ENCODE measurements at regions not wholly inside any gene's neighbourhood (a gene's known extent, or its start where the extent isn't known, plus 50 kb on each side); places are given as distances from the start of the nearest gene placed in this dataset.

DNA sequence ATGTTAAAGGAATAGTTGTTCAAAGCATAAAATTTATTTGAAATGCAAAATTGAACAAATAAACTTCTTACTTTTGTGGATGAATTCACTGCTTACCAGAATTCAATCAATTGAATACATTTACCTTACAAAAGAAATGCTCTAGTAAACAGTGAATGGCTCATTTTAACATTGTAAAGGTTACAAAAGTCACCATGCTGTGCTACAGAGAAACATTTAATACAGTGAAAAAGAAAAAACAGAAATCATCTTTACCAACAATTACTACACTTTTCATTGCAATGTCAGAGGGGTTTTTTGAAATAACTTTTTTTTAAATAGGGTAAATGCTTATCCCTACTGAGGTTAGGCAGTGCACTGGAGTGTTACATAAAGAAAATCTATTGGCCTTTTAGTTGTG, 853.0 kb downstream of the NCAM2 start:
- Histone ChIP-seq H3K27me3 (ENCODE audit: control insufficient read depth, insufficient read depth, low read length) (no peaks in the 10 kb centered on the region), H3K36me3 (ENCODE audit: control insufficient read depth, insufficient read depth, low read length) (no peaks in the 10 kb centered on the region), H3K9me3 (ENCODE audit: control insufficient read depth, insufficient read depth, low read depth, low read length) (no peaks in the 10 kb centered on the region), H3K4me3 (ENCODE audit: low read depth in 2 of 2, low read length in 2 of 2) (no peak overlapping the region), H3K4me1 (ENCODE audit: control insufficient read depth, insufficient read depth, low read length) (no peaks in the 10 kb centered on the region), H3K27ac (ENCODE audit: low read length) (no peak overlapping the region)
- no TSS peak for BruUV-seq (replicated peaks)
- DNase-seq (ENCODE audit: low read depth, low spot score) (no peak), ATAC-seq (no peak)
- POLR2A ChIA-PET, result no interaction called here
- CTCF ChIA-PET, result no interaction called here
- TF ChIP-seq, protein P1, sequence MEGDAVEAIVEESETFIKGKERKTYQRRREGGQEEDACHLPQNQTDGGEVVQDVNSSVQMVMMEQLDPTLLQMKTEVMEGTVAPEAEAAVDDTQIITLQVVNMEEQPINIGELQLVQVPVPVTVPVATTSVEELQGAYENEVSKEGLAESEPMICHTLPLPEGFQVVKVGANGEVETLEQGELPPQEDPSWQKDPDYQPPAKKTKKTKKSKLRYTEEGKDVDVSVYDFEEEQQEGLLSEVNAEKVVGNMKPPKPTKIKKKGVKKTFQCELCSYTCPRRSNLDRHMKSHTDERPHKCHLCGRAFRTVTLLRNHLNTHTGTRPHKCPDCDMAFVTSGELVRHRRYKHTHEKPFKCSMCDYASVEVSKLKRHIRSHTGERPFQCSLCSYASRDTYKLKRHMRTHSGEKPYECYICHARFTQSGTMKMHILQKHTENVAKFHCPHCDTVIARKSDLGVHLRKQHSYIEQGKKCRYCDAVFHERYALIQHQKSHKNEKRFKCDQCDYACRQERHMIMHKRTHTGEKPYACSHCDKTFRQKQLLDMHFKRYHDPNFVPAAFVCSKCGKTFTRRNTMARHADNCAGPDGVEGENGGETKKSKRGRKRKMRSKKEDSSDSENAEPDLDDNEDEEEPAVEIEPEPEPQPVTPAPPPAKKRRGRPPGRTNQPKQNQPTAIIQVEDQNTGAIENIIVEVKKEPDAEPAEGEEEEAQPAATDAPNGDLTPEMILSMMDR (IDR thresholded peaks at IDR 0.05), result no peak
- no peak for TF ChIP-seq SIN3A (IDR thresholded peaks at IDR 0.05; ENCODE audit: borderline replicate concordance, insufficient read depth, low read depth, low read length)
- TF ChIP-seq, protein P2, sequence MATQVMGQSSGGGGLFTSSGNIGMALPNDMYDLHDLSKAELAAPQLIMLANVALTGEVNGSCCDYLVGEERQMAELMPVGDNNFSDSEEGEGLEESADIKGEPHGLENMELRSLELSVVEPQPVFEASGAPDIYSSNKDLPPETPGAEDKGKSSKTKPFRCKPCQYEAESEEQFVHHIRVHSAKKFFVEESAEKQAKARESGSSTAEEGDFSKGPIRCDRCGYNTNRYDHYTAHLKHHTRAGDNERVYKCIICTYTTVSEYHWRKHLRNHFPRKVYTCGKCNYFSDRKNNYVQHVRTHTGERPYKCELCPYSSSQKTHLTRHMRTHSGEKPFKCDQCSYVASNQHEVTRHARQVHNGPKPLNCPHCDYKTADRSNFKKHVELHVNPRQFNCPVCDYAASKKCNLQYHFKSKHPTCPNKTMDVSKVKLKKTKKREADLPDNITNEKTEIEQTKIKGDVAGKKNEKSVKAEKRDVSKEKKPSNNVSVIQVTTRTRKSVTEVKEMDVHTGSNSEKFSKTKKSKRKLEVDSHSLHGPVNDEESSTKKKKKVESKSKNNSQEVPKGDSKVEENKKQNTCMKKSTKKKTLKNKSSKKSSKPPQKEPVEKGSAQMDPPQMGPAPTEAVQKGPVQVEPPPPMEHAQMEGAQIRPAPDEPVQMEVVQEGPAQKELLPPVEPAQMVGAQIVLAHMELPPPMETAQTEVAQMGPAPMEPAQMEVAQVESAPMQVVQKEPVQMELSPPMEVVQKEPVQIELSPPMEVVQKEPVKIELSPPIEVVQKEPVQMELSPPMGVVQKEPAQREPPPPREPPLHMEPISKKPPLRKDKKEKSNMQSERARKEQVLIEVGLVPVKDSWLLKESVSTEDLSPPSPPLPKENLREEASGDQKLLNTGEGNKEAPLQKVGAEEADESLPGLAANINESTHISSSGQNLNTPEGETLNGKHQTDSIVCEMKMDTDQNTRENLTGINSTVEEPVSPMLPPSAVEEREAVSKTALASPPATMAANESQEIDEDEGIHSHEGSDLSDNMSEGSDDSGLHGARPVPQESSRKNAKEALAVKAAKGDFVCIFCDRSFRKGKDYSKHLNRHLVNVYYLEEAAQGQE (IDR thresholded peaks at IDR 0.05; ENCODE audit: insufficient read depth in 1 of 2, low read depth in 2 of 2, low read length in 1 of 2), result no peak
- intact Hi-C loops (cut with micrococcal nuclease; ENCODE audit: unreplicated experiment) (no loop called here), in situ Hi-C loops (cut with HindIII; ENCODE audit: low pct_unique_long_range_greater_than_20kb, low sequenced_read_pairs) (no loop called here)

DNA sequence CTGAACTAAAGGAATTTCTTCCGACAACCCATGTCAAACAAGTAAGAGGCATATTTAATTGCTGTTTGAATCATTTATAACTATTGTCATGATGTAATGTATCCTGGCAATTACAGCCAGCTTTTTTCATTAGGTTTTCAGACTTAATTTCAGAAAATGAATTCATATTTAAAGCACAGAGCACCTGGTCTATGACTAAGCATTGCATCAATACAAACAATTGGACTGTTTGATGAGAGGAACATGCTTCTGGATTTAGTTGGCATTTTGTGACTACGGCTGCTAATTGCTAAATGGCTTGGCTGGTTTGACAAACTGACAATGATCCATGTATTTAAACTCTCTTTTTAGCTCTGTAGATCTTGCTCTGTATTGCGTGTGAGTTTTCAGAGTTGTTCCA, 853.4 kb downstream of the NCAM2 start:
- no peak overlapping the region for H3K27ac ChIP-seq (ENCODE audit: low read length)
- BruUV-seq (replicated peaks), result no TSS peak
- in situ Hi-C loops (cut with HindIII; ENCODE audit: low pct_unique_long_range_greater_than_20kb, low sequenced_read_pairs), result no loop called here
- ATAC-seq, result no peak
- TF ChIP-seq, protein P1 (IDR thresholded peaks at IDR 0.05), result no peak
- TF ChIP-seq SIN3A (IDR thresholded peaks at IDR 0.05; ENCODE audit: borderline replicate concordance, insufficient read depth, low read depth, low read length), result no peak
- no peak for TF ChIP-seq POLR2AphosphoS5 (IDR thresholded peaks at IDR 0.05; ENCODE audit: low read depth, low read length)
- TF ChIP-seq TCF7L2 (IDR thresholded peaks at IDR 0.05; ENCODE audit: low read depth, low read length), result no peak
- TF ChIP-seq, protein P2 (IDR thresholded peaks at IDR 0.05; ENCODE audit: insufficient read depth in 1 of 2, low read depth in 2 of 2, low read length in 1 of 2), result no peak
- H3K4me3 ChIP-seq (ENCODE audit: low read depth in 2 of 2, low read length in 2 of 2), result no peak overlapping the region
- intact Hi-C loops (cut with micrococcal nuclease; ENCODE audit: unreplicated experiment), result no loop called here
- H3K9me3 ChIP-seq (ENCODE audit: control insufficient read depth, insufficient read depth, low read depth, low read length), result no peaks in the 10 kb centered on the region
- no peaks in the 10 kb centered on the region for H3K4me1 ChIP-seq (ENCODE audit: control insufficient read depth, insufficient read depth, low read length)
- no peaks in the 10 kb centered on the region for H3K36me3 ChIP-seq (ENCODE audit: control insufficient read depth, insufficient read depth, low read length)
- no peak for DNase-seq (ENCODE audit: low read depth, low spot score)
- no peaks in the 10 kb centered on the region for H3K27me3 ChIP-seq (ENCODE audit: control insufficient read depth, insufficient read depth, low read length)
- ChIA-PET POLR2A (no interaction called here), CTCF (no interaction called here)

Data from Panc1 (cell line).